Heart right ventricle (tissue), 16 donors: ENCODE measurements at regions not wholly inside any gene's neighbourhood (a gene's known extent, or its start where the extent isn't known, plus 50 kb on each side); places are given as distances from the start of the nearest gene placed in this dataset.

Experiments used
- ATAC-seq, 8 donors: fragments of 200-7000 bp; cut with Tn5 transposase; one replicate each; pipeline ENCODE4 v1.9.1; 2020; ENCODE audit warnings: mild to moderate bottlenecking in 8 of 8, moderate library complexity in 8 of 8, moderate number of reproducible peaks in 1 of 8
- DNase-seq, 2 donors: peaks; one replicate each; pipeline ENCODE4 v3.0.0-alpha.2; 2020
- H3K27ac ChIP-seq, 10 donors: fragments of 200-600 bp; sonication (generic) in 2 of 10; one replicate each; pipeline versions ENCODE4 v1.5.0 to v1.8.0; 2020 to 2022; ENCODE audit warnings: mild to moderate bottlenecking in 3 of 10
- H3K27me3 ChIP-seq, 7 donors: fragments of 200-600 bp; one replicate each; pipeline ENCODE4 v1.8.0; 2021 to 2022; ENCODE audit warnings: mild to moderate bottlenecking in 2 of 7
- H3K36me3 ChIP-seq, 9 donors: fragments of 200-600 bp; sonication (generic) in 1 of 9; one replicate each; pipeline versions ENCODE4 v1.5.0 to v1.8.0; 2020 to 2022; ENCODE audit warnings: mild to moderate bottlenecking in 2 of 9
- H3K4me1 ChIP-seq, 9 donors: fragments of 200-600 bp; sonication (generic) in 1 of 9; one replicate each; pipeline versions ENCODE4 v1.5.0 to v1.8.0; 2020 to 2022; ENCODE audit warnings: mild to moderate bottlenecking in 4 of 9
- H3K4me3 ChIP-seq, 10 donors: fragments of 200-600 bp; sonication (generic) in 2 of 10; one replicate each; pipeline versions ENCODE4 v1.5.0 to v1.8.0; 2020 to 2022; ENCODE audit warnings: mild to moderate bottlenecking in 7 of 10, moderate library complexity in 2 of 10
- H3K9me3 ChIP-seq, 11 donors: fragments of 200-600 bp in 10 of 11; sonication (generic) in 2 of 11; one replicate each; pipeline versions ENCODE4 v1.5.0 to v1.8.0; 2013 to 2022; ENCODE audit warnings: mild to moderate bottlenecking in 2 of 11, control low read depth in 1 of 11, moderate library complexity in 1 of 11
- WGBS, 2 donors: extraction: QIAGEN DNeasy Blood & Tissue Kit; methylation state at CpG; one replicate each; pipeline ENCODE4 v1.1.7; 2013; ENCODE audit warnings: inconsistent platforms in 1 of 2; 5-methylcytosine and 5-hydroxymethylcytosine counted together
- intact Hi-C, 10 donors: fragments of 100-400 bp; cut with DNase I; formaldehyde crosslinking; loops; one replicate each; pipeline versions ENCODE4 v1.11.1 to v1.14.2; 2022
- TF ChIP-seq, protein P1 (sequence below), 9 donors: fragments of 200-600 bp; sonication (generic) in 2 of 9; IDR thresholded peaks; one replicate each; pipeline versions ENCODE4 v1.5.0 to v1.8.0; 2021 to 2022; ENCODE audit warnings: antibody characterized with exemption in 9 of 9, mild to moderate bottlenecking in 5 of 9, moderate library complexity in 1 of 9
- donor health status: Arrhythmogenic right ventricular cardiomyopathy.
- donor health status: ischemic (EF 13 %, LVEDD 7.1; RV severe dilation, severe dysfunction).
- donor health status: healthy with polysubstance abuse.
- donor health status: DM: no; HTN: yes; CAD: no.
- donor health status: DM: no; HTN: no; CAD: no.
- donor health status: ischemic (EF 25% LVEDD 6.9; RV normal size, moderate dysfunction).
- donor health status: ischemic (EF 25% LVEDD 5.7; RV mildly dilated, moderate dysfunction).
- donor health status: healthy.
- donor health status: DM: yes; HTN: yes; CAD: no.
- donor health status: Ischemic cardiomyopathy.
- donor health status: ischemic (EF 35%, LVEDD 5.7; RV mildly dilated, moderate dysfunction).
- donor health status: nonischemic (EF 11% LVEDD 7.7; RV severe dilation, severe dysfunction).
- donor health status: DM: yes; HTN: yes; CAD: no.
- donor health status: PGD.
- donor health status: ischemic (EF 29% LVEDD 5.4; RV normal size, mild dysfunction).
- donor health status: nonischemic (EF 23%, LVEDD 6.1; RV moderate dilation, normal function).

DNA sequence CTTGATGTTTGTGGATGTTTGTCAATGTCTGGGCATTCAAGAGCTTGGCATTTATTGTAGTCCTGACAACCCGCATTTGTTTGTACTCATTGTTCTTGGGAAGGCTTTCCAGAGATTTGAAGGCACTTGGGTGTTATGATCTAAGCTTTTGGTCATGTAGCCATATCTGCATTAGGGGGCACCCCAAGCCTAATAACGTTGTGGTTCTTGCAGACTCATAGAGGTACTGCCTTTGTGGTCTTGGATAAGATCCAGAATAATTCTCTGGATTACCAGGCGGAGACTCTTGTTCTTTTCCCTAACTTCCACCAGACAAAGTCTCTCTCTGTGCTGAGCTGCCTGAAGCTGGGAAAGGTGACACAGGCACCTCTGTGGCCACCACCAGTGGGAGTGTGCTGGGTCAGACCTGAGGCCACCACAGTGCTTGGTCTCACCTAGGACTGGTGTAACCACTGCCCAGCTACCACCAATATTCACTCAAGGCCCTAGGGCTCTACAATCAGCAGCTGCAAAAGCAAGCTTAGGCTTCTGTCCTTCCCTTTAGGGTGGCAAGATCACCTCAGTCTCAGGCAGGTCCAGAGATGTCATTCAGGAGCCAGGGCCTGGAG, 144.4 kb upstream of the TAS2R1 start:
- ATAC-seq (no peak), DNase-seq (no peak)
- WGBS, 2 donors: 70 to 78% methylated on average over 3 of the region's 3 CpGs
- TF ChIP-seq, protein P1, sequence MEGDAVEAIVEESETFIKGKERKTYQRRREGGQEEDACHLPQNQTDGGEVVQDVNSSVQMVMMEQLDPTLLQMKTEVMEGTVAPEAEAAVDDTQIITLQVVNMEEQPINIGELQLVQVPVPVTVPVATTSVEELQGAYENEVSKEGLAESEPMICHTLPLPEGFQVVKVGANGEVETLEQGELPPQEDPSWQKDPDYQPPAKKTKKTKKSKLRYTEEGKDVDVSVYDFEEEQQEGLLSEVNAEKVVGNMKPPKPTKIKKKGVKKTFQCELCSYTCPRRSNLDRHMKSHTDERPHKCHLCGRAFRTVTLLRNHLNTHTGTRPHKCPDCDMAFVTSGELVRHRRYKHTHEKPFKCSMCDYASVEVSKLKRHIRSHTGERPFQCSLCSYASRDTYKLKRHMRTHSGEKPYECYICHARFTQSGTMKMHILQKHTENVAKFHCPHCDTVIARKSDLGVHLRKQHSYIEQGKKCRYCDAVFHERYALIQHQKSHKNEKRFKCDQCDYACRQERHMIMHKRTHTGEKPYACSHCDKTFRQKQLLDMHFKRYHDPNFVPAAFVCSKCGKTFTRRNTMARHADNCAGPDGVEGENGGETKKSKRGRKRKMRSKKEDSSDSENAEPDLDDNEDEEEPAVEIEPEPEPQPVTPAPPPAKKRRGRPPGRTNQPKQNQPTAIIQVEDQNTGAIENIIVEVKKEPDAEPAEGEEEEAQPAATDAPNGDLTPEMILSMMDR (IDR thresholded peaks at IDR 0.05): peak in 3 of 9 donors; percentile 11 to 37 (median 13)
- Histone ChIP-seq H3K9me3 (peaks cover 0 to 9% (median 0%) of the 10 kb centered on the region in 11 donors), H3K27ac (no peak overlapping the region), H3K36me3 (no peaks in the 10 kb centered on the region), H3K27me3 (no peaks in the 10 kb centered on the region), H3K4me3 (no peak overlapping the region), H3K4me1 (no peaks in the 10 kb centered on the region)
- intact Hi-C loops: no loop called here

DNA sequence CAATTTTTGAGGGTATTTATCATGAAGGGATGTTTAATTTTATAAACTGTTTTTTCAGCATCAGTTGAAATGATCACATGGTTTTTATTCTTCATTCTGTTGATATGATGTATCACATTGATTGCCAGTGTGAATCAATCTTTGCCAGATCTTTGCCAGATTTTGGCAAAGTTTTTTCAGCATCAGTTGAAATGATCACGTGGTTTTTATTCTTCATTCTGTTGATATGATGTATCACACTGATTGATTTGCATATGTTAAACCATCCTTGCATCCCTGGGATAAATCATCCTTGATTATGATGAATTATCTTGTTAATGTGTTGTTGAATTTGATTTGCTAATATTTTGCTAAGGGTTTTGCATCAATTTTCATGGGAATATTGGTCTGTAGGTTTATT, 140.9 kb upstream of the TAS2R1 start:
- intact Hi-C loops: no loop called here
- no peak overlapping the region for H3K4me3 ChIP-seq
- H3K9me3 ChIP-seq: no peaks in the 10 kb centered on the region
- ATAC-seq: no peak
- TF ChIP-seq, protein P1 (IDR thresholded peaks at IDR 0.05): no peak
- no peak for DNase-seq
- no peaks in the 10 kb centered on the region for H3K27me3 ChIP-seq
- H3K27ac ChIP-seq: no peak overlapping the region
- 64 to 67% methylated on average over 1 of the region's 1 CpG for WGBS, 2 donors
- H3K36me3 ChIP-seq: no peaks in the 10 kb centered on the region
- no peaks in the 10 kb centered on the region for H3K4me1 ChIP-seq

DNA sequence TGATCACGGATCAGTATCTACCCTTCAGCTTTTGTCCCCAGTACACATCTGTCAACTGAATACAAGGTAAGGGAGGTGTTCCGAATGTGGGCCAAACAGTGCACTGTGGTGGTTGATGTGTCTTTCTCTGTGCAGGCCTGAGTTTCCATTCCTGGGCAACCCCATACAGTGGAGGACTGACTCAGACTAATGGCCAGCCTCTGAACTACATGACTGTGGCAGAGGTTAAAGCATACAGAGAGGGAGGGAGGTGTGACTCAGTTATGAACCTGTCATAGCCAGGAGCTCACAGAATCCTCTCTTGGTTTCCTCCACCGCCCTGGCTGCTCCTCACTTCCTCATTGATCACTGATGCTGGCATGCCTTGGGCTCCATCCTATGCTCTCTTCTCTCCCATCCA, 136.4 kb upstream of the TAS2R1 start:
- no peaks in the 10 kb centered on the region for H3K36me3 ChIP-seq
- TF ChIP-seq, protein P1 (IDR thresholded peaks at IDR 0.05): no peak
- intact Hi-C loops: no loop called here
- H3K4me3 ChIP-seq: no peak overlapping the region
- H3K9me3 ChIP-seq: no peaks in the 10 kb centered on the region
- no peak overlapping the region for H3K27ac ChIP-seq
- DNase-seq (no peak), ATAC-seq (no peak)
- peaks cover 0 to 1% (median 0%) of the 10 kb centered on the region in 9 donors for H3K4me1 ChIP-seq
- no peaks in the 10 kb centered on the region for H3K27me3 ChIP-seq
- 85 to 97% methylated on average over 3 of the region's 3 CpGs for WGBS, 2 donors

DNA sequence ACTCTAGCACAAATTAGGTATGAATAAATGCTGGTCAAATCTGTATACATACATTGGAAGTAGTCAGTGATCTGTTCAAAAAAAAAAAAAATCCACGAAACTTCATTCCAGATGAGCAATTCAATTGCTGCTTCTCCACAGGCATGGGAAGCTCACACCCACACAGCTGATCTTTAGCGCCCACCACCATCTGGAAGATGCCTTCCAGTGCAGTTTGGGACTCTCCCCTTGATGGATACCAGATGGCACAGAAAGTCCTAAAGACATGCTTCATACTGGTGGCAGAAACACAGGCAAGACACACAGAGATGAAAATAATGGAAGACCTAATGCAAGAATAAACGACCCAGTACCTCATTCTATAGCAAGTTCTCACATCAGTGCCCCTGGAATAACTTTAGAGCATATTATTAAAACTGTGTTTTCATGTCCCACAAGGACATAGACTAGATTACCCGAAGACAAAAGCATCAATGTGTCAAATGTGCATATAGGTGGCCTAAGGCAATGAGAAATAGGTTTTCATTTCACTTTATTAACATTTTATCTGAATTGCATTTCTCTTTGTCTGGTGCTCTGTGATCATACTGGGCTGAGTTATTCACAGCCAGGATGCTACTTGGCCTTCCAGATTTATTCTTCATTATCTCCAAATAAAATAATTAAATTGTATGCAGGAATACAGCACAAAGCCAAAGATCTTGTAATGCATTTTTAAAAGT, 135.4 kb upstream of the TAS2R1 start:
- Histone ChIP-seq H3K4me3 (no peak overlapping the region), H3K9me3 (no peaks in the 10 kb centered on the region), H3K27ac (no peak overlapping the region), H3K4me1 (peaks cover 0 to 3% (median 0%) of the 10 kb centered on the region in 9 donors), H3K36me3 (no peaks in the 10 kb centered on the region), H3K27me3 (no peaks in the 10 kb centered on the region)
- intact Hi-C loops: no loop called here
- DNase-seq: no peak
- ATAC-seq: no peak
- TF ChIP-seq, protein P1 (IDR thresholded peaks at IDR 0.05): no peak
- WGBS, 2 donors: 65 to 69% methylated on average over 4 of the region's 4 CpGs
